GM21360 (cell line): ENCODE measurements at regions not wholly inside any gene's neighbourhood (a gene's known extent, or its start where the extent isn't known, plus 50 kb on each side); places are given as distances from the start of the nearest gene placed in this dataset.
"Not testable (repeated sequence)": the region's sequence is repeated elsewhere in the genome, so short reads cannot be mapped to it uniquely, and the experiment has no call there.

Experiments
- ATAC-seq: cut with Tn5 transposase; IDR thresholded peaks from one replicate; pipeline ENCODE4 v1.9.1; 2021; ENCODE audit warnings: mild to moderate bottlenecking, moderate library complexity; ENCODE audit not compliant: unreplicated experiment

DNA sequence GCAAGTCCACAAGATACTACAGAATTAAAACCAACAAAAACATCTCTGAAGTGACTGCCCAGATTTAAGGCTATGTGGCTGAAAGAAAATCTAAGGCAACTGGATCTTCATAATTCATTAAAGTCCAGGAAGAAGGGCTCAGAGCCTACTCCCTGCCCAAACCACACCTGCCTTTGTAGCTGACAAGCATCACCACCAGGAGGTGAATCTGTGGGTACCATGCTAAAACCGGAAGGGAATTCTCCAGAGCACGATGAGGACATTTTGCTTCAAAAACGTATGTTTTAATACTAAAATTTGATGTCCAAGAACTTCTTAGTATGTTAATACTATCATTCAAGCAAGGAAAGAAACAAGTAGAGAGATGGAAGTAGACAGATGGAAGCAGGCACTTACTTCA is 495.9 kb upstream of the NECTIN3 start:
- no peak for ATAC-seq

DNA sequence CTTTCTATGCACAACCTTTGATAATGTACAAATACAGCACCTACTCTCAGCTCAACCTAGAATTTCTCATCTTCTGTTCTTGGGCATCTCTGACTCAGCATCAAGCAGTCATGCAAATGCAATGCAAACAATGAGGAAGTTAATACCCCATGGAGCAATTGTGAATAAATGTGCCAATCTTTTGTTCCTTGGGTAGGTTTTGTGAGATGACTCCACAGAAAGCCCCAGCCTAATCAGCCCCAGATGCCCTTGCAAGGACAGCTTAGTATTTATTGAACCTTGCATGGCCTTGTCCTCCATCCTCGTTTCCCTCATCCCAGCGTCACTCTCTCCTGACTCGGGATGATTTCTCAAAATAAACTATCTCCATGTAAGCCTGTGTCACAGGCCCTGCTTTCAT is 494.7 kb upstream of the NECTIN3 start:
- ATAC-seq: no peak

DNA sequence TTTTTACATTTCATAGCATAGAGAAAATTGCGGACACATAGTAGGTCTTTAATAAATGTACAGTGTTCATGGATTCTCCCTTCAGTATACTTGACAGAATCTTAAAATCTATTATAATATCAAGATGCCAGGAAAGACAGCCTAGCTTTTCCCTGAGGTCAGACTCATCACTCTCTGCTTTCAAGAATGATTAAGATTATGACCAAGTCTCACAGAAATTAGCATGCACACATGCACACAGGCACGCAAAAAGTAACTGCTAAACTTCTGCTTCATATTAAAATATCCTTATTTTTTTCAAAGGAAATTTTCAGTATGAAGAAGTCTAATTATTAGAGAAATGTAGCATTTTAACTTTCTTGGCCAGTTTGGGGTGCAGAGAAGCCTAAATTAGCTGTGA is 493.8 kb upstream of the NECTIN3 start:
- no peak for ATAC-seq

DNA sequence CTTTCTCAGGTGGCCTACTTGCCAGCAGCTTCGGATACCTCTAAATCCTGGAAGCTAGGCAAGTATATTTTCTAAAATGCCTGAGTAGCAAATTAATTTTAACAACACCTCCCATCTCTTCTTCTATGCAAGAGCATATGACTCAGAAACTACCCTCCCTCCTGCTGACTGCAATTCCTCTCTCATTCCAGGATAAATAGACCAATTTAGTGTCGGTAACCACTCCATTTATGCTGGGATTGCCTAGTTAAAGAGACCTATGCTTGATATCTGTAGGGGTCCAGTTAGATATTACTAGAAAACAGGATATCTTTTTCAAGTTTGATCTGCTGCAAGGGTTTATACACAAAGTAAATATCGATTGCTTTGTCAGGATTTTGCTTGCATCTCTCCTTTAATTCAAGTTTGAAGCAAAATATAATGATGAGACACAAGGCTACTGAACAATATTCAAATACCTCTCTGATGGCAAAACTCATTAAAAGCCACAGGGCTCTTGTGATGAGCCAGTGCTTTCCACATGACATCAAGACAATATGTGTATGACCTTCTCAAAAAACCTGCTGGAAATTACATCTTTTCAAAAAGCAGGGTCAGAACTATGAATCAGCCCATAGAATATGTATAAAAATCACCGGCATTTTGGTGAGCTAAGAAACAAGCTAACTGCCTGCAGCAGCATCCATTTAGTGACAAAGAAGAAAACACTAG is 491.6 kb upstream of the NECTIN3 start:
- no peak for ATAC-seq

DNA sequence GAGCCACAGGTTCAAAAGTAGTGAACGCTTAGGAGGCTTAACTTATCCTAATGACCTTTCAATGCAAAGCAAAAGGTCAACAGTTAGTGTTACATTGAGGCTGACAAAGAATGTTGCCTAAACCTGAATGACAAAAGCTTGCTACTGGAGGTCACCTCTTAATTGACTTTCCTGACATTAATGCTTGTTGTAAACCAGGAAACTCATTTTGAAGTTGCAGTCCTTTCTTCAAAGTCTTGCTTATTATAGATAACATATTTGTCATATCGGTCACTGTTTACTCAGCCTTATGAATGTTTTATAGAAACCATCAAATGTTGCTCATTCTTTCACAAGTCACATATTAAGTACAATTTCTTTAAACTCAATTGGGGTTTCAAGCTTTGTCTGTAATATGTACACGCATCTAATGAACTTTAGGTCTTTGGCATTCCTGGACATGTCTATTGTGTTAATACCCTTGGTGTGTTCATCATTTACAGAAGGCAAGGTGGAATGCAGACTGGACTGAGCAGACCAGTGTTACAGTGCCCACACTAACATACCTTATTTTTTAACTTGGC is 488.2 kb upstream of the NECTIN3 start:
- ATAC-seq: no peak

DNA sequence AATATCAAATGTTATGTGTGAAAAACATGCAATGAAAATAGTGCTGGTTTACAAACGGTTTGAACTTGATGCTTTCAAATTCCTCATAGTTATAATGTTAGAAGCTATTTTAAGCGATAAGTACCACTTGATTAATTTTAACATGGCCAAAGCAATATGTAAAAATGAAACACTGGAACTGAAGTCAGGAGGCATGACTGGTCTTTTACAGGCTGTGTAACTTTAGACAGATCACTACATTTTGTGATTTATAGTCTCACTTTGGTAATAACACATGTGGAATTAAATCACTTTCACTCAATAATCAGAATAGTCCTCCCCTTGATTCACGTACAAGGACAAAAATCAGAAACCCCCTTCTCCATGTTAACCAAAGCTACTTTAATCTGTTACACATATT is 482.7 kb upstream of the NECTIN3 start:
- no peak for ATAC-seq

DNA sequence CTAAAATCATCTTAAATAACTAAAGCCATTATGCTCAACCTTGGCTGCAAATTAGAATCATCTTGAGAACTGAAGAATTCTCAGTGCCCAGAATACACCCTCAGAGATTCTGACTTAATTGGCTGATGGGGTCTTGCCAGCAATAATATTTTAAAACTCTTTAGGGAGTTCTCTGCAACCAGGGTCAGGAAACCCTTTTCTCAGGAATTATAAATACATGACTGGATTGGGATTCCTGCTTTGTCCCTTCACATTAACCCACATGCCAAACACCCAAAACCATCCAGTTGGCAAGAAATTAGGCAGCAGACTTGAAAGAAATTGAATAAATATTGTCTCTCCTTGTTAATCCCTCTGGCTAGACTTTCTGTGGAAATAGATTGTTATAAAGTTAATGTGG is 482.3 kb upstream of the NECTIN3 start:
- no peak for ATAC-seq

DNA sequence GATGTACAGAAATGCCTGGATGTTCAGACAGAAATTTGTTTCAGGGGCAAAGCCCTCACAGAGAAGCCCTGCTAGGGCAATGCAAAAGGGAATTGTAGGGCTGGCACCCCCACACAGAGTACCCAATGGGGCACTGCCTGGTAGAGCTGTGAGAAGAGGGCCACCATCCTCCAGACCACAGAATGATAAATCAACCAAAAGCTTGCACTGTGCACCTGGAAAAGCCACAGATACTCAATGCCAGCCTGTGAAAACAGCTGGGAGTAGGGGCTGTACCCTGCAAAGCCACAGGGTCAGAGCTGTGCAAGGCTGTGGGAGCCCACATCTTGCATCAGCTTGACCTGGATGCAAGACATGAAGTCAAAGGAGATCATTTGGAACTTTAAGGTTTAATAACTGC is 477.9 kb upstream of the NECTIN3 start:
- ATAC-seq: no peak

DNA sequence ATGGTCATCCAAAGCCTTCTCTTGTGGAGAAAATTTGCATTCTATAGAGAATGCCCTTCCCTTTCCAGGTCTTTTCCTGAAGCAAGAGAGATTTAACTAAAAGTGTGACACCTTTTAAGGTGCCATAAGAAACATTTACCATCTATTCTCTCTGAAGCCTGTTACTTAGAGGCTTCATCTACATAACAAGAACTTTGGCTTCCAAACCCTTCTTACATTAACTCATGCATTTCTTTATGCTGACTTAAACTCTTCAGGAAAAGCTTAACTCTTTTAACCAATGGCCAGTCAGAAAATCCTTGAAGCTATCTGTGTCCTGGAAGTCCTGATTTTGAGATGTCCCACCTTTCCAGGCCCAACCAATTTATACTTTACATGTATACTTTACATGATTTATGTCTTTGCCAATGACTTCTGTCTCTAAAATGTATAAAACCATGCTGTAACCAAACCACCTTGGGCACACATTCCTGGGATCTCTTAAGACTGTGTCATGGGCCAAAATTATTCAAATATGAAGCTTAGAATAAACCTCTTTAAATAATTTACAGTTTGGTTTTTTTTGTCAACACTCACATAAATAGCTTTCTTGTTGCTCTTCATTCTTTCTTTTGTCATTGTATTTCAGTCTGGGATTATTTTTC is 472.6 kb upstream of the NECTIN3 start:
- ATAC-seq: no peak

DNA sequence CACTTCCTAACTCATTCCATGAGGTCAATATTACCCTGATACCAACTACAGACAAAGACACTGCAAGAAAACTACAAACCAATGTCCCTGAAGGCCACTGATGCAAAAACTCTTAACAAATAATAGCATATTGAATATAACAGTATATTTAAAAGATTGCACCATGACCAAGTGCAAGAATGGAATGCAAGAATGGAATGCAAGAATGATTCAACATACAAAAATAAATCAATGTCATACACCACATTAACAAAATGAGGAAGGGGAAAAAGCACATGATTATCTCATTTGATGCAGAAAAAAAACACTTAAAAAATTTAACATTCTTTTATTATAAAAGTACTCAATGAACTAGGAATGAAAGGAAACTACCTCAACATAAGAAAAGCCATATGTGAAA is 463.1 kb upstream of the NECTIN3 start:
- ATAC-seq: no peak

DNA sequence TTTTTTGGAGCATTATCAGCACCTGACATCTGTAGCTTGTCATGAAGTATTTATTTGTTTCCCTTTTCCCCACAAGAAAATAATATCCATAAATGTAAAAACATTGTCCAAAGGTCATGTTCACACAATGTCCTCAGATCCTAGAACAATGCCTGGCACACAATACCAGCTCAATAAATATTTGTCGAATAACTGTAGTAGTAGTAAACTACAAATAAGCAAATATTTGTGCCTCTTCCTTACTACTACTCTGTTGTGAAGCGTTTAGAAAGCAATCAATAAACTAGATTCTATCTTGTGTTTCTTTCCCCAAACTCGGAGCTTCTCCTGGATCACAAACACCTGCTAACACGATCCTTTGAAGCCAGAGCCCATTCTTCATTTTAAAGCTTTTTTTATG is 459.6 kb upstream of the NECTIN3 start:
- no peak for ATAC-seq

DNA sequence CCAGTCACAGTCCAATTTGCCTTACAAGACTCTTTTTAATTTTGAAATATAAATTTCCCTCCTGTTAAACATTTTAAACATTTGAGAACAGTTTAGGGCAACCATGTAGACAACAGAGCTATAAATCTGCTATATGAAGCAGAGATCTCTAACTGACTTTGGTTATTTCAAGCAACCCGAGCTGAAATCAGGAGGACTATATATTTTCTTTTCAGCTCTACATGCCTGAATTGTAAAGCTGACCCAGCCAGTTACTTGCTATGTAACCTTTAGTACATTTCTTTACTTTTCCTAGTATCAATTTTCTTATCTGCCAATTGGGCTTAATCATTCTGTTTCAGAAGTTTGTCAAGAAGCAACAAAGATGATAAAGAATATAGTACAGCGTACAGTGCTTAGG is 457.4 kb upstream of the NECTIN3 start:
- ATAC-seq: no peak

DNA sequence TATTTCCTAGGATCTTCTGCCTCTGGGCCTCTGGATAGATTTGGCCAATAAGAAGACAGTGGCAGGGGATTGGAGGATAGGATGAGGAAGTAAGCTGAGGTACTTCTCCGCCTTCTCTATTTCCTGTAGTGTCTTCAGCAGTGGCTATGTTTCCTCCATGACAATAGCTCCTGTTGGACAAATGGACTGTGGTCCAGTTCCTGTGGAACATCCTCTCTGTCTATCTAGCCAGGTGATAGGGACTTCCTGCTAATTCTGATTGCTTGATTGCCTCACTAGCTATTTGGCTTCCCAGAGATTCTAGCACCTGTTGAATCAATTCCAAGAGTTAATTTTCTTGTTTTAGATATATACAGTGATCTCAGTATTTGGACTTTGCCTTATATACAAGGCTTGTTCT is 456.2 kb upstream of the NECTIN3 start:
- ATAC-seq: no peak

DNA sequence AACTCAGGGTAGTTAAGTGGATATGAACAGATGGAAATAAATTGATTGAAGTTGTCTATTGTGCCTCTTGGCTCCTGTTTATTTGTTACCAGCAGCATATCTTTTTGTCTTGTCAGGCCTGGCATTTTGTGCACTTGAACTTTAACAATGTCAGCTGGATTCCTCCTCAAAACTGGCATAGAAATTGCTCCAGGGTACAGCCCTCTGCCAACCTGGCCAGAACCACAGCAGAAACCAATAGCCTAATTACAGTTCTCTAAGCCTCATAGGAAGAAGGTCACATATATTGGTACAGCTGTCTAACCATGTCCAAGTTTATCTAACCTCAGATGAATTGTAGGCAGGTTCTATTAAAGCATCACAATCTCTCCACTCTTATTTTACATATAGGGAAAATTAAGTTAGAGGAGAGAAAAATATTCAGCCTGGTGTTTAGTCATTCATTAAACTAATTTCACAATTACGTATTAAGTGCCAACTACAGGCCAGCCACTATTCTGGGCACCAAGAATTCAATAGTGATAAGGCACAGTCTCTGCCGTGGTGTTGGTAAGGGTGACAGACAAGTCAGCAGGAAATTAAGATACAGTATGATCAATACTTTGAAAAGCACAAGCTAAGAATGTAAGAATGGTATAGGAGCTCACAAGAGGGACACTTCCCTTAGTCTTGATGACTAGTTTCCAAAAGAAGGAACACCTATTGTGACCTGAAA is 452.9 kb upstream of the NECTIN3 start:
- ATAC-seq: no peak

DNA sequence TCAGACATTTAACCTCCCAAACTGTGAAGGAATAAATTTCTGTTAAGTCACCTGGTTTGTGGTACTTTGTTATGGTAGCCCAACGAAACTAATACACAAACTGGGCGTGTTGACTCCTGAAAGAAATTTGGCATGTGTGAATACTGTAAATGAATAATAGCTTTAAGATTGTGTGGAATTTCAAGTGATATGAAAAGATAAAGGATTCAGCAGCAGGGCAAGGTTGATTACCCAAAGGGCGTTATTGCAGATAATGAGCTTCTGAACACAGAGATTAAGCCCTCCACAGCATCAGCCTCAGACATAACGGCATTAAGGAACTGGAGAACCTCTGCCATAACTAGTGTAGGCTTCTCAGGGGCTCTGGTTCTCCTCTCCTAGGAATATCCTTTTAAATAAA is 451.5 kb upstream of the NECTIN3 start:
- no peak for ATAC-seq

DNA sequence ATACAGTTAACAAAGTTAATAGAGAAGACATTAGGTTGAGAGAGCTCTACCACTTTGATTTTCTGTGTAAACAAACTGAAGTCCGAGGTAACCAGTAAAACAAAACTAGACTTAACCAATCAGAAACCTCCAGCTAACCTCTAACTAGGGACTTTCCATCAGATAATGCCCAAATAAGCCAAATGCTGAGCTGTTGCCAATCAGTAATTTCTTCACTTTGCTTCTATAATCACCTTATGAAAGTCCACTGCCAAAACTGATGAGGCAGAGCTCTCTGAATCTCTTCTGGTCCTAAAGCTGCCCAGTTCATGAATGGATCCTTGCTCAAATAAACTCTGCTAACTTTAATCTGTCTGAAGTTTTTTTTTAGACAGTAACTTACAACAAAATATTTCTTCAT is 448.0 kb upstream of the NECTIN3 start:
- peak; percentile 47 for ATAC-seq

DNA sequence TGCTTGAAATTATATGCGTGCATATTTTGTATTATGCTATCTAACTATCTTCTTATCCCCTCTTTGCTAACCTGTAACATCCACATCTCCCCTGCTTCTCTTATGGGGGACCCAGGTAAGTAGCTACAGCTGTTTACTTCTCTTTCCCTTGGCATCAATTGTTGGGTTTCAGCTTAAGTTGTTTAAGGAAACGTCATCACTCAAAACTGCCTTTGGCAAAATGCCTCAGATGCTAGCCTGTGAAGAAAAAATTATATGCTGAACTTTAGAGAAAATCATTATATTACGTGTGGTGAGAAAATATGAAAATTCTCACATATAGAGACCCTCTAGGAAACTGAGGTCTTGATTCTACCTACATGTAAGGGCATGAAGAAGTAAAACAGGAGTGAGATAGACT is 447.0 kb upstream of the NECTIN3 start:
- ATAC-seq: no peak

DNA sequence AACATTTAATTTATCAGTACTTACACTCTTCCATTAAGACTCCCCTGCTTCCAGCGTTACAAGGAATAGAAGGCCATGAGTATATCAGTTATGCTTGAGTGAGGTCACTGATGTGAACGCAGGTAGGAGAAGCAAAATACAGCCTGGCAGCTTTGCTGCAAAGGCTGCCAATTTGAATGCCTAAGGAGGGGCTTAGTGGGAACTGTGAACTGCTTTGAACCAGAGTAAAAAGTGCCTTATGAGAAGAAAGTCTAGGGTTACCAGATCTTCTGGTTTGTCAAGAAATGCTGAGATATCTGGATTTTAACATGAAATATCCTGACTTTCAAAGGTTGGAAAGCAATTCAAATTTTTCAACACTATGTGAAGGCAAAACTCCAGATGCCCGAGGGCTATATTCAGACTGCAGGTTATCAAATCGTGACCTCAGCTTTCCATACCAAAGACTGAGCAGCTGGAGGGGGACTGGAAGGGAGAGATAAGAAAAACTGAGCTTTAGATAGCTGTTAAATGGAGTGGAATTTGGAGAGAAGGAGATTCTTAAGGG is 446.3 kb upstream of the NECTIN3 start:
- ATAC-seq: no peak

DNA sequence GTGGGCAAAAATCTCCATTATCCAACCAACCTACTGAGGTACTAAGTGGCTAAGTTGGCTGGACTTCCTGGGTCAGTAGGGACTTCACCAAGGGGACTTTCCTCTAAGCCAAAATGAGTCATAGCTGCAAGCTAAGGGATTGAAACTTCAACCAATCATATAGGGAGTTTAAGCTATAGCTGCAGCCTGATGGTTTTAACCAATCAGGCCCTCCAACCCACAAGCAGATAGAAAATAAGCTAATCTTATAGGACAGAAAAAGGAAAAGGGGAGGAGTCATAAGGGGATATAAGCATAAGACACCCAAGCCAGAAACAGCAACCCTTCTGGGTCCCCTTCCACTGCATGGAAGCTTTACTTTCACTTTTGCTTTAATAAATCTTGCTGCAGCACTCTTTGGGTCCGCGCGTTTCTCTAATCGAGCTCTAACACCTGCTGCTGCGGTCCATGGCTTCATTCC is 444.9 kb upstream of the NECTIN3 start:
- ATAC-seq: not testable (repeated sequence)

DNA sequence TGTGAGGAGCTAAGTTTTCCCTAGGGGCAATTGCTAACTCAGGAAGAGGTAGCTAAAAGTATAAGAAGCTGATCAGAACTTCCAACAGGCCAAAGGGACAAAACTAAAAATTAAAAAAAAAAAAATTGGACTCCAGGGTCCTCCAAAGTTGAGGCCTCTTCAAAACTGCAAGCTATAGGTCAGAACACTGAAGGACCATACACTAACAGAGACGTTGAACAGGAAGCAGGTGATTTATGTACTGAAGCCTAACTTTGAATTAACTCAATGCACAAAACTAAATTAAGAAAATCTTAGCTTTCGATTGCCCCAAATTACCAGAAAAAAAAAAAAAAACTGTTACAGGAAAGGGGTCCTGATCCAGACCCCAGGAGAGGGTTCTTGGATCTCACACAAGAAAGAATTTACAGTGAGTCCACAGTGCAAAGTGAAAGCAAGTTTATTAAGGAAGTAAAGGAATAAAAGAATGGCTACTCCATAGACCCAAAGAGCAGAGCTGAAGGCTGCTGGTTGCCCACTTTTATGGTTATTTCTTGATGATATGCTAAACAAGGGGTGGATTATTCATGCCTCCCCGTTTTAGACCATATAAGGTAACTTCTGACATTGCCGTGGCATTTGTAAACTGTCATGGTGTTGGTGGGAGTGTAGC is 442.8 kb upstream of the NECTIN3 start:
- ATAC-seq: no peak

DNA sequence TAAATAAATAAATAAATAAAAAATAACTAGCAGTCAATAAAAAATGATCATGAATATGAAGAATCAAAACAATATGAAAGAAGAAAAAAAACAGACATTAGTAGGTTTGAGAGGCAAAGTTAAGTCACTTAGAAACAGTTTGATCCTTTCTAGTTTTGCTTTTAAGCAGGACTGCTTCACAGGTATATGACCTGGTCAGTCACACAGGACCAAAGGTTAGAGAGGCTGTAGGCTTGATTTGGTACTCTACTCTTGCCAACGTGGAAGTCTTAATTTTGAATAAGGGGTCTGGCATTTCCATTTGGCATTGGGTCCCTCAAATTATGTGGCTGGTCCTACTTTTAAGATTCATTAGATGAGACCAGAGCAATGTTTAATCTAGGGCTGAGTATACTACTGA is 441.7 kb upstream of the NECTIN3 start:
- no peak for ATAC-seq
